GM18909 (cell line): ENCODE measurements at regions not wholly inside any gene's neighbourhood (a gene's known extent, or its start where the extent isn't known, plus 50 kb on each side); places are given as distances from the start of the nearest gene placed in this dataset.

Experiments
- ATAC-seq: cut with Tn5 transposase; IDR thresholded peaks from one replicate; pipeline ENCODE4 v1.9.1; 2021; ENCODE audit warnings: mild to moderate bottlenecking; ENCODE audit not compliant: unreplicated experiment, poor library complexity

DNA sequence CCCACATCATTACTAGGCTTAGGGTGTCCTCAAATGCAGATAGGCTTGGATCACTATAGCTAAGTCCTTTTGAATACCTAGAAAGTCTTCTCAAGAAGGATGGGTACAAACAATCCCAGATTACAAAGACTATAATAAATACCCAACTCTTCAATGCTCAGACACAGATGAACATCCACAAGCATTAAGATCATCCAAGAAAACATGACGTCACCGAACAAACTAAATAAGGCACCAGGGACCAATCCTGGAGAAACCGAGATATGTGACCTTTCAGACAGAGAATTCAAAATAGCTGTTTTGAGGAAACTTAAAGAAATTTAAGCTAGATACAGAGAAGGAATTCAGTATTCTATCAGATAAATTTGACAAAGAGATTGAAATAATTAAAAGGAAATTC is 108.0 kb upstream of the PLPP4 start:
- ATAC-seq: no peak

DNA sequence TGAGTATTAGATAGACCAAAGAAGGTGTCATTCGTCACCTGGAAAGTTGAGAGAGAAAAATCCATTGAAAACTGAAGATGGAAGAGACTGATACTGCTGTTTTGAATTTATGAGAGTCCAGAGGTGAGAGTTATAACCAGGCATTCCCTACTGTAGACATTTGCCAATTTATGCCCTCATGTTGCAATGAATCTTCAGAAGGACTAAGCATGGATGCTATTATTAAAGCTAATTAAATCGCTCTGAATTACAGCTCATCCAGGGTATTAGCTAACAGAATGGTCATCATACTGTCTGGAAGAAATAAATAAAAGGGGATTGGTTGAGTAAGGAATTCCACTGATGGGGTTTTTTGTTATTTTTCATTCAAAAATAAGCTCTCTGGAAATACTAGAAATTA is 101.6 kb upstream of the PLPP4 start:
- ATAC-seq: no peak

GRCh38 chr10:120360571-120360970 is 96.5 kb upstream of the PLPP4 start:
- ATAC-seq: no peak

DNA sequence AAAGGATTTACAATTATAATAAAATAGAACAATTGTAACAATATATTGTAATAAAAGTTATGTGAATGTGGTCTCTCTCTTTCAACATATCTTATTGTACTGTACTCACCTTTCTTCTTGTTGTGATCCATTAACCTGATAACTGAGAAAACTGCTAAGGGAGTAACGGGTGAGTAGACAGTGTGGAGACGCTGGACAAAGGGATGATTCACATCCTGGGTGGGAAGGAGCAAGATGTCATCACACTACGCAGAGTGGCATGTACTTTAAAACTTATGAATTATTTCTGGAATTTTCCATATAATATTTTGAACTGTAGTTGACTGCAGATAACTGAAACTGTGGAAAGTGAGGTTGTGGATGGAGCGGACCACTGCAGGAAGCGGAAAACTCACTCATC is 91.2 kb upstream of the PLPP4 start:
- ATAC-seq: no peak

GRCh38 chr10:120367341-120367740 is 89.7 kb upstream of the PLPP4 start:
- ATAC-seq: no peak

- ATAC-seq: no peak
Measured at GRCh38 chr10:120368338-120368737, 88.7 kb upstream of the PLPP4 start.

GRCh38 chr10:120368927-120369326 is 88.1 kb upstream of the PLPP4 start:
- ATAC-seq: no peak

- no peak for ATAC-seq
Measured at GRCh38 chr10:120369856-120370276, 87.2 kb upstream of the PLPP4 start.

DNA sequence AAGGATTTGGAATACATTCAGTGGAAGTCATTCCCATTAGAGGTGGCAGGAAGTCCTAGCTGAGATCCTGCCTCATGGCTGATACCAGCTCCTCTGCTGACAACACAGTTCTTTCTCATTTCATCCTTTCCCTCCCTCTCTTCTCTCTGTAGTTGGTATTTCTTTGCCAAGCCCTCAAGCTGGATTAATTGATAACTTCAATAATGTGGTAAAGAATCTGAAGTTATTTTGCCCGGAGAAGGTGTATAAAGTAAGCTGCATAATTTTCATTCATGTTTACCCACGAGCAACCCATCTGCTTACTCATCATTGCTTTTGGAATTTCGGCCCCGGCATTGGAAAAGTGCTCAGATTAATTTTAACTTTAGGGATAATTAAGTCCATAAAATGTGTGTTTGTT is 85.2 kb upstream of the PLPP4 start:
- ATAC-seq: no peak

DNA sequence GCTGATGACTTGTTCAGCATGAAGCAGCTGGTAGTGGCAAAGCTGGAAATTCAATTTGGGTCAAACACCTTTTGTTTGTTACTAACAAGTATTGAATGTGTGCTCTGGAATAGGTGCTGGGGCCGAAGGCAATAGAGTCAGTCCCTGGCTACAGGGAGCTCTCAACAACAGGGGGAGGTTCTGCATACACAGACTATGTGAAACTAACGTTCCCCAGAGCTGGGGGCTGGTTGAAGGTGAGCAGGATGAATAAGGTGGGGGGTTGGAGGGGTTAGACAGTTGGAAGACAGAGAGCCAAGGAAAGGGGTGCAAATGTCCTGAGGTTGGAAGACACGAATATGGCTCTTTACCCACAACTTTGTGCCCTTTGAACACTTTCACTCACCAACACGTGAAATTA is 84.1 kb upstream of the PLPP4 start:
- ATAC-seq: no peak

DNA sequence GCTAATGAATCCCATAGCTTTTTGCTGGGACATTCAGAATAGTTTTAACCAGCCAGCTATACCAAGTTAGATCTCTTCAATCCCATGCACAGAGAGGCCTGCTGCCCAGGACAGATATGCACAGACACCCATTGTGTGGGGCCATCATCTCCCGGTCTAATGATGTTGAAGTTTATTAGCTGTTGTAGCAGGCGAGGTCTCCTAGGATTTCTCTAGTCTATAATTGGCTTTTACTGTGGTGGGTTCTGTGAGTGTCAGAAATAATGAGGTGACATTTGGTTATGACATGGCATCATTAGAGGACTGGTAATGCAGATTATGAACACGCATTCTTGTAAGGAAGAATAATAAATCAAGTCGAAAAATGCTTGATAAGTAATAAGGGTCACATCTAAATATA is 81.4 kb upstream of the PLPP4 start:
- no peak for ATAC-seq

GRCh38 chr10:120381931-120382330 is 75.1 kb upstream of the PLPP4 start:
- ATAC-seq: no peak

- no peak for ATAC-seq
Measured at GRCh38 chr10:120382360-120382759, 74.7 kb upstream of the PLPP4 start.

GRCh38 chr10:120385992-120386391 is 71.0 kb upstream of the PLPP4 start:
- no peak for ATAC-seq

- ATAC-seq: no peak
Measured at GRCh38 chr10:120386896-120387295, 70.1 kb upstream of the PLPP4 start.

GRCh38 chr10:120387326-120387725 is 69.7 kb upstream of the PLPP4 start:
- ATAC-seq: no peak

DNA sequence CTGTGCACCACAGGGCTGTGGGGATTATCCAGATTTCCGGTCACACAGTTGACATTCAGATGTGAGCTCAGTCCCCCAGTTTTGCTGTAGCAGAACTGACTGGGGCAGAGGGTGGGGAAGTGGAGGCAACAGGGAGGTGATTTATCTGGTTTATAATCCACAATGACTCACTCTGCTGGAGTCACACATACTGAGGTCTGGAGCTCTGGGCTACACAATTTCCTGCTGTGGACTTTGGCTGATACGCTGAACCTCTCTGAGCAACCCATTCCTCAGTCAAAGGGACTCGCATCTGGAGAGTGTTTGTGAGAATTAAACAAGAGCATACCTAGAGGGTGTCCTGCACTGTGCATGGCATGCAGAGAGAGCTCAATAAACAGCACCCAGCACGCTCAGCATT is 64.8 kb upstream of the PLPP4 start:
- ATAC-seq: no peak

DNA sequence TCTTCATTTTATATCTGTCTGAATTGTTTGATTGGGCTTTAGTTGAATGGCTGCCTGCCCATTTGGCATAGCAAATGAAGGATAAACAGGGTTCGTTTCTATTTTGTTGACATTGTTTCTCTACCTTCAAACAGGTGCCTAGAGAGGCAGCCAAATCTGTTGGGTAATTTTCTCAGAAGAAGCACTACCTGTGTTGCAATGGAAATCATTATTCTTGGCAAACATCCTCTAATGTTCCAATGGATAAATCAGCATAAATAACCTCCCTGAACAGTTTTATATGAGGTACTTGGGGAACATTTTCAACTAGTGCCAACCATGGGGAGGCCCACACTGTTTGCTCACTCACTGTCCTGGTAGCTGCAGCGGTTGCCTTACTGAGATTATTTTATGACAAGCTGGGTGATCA is 64.4 kb upstream of the PLPP4 start:
- ATAC-seq: no peak

GRCh38 chr10:120394446-120394845 is 62.6 kb upstream of the PLPP4 start:
- ATAC-seq: no peak

GRCh38 chr10:120396228-120396627 is 60.8 kb upstream of the PLPP4 start:
- ATAC-seq: no peak

DNA sequence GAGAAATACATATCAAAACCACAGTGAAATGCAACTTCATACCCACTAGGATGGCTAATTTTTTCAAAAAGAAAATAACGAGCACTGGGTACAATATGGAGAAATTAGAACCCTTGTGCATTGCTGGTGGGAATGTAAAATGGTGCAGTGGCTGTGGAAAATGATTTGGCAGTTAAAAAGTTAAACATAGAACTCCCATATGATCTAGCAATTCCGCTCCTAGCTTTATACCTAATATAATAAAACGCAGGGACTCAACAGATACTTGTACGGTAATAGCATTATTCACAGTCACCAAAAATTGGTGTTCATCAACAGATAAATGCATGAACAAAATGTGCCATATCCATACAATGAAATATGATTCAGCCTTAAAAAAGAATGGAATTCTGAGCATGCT is 58.8 kb upstream of the PLPP4 start:
- ATAC-seq: no peak

- ATAC-seq: no peak
Measured at GRCh38 chr10:120400601-120401000, 56.4 kb upstream of the PLPP4 start.

DNA sequence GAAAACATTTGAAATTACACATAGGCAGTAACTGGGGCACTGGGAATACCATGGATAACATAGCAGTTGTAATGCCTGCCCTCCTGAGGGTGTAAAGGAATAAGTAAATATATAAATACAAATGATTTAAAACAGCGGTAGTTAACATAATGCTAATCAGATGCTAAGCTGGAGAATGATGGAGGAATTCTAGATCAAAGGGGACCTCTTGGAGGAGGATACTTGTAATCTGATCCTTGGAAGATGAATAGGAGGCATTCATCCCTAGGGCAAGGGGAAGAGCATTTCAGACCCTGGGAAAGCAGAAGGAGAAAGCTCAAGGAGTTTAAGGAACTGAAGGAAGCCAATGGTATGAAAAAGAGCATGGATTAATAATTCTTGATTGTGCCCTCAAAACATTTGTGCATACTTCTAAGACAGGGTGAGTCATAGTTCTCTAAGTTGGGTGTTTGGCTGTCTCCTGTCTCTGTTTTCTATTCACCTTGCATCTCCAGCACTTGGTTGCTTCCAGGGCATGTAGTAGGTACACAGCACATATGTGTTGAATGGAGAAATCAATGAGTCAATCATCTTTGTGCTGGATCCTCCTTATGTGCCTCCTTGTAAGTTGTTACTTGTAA is 54.8 kb upstream of the PLPP4 start:
- no peak for ATAC-seq
